ENCODE measurements at regions not wholly inside any gene's neighbourhood (a gene's known extent, or its start where the extent isn't known, plus 50 kb on each side); places are given as distances from the start of the nearest gene placed in this dataset.

DNA sequence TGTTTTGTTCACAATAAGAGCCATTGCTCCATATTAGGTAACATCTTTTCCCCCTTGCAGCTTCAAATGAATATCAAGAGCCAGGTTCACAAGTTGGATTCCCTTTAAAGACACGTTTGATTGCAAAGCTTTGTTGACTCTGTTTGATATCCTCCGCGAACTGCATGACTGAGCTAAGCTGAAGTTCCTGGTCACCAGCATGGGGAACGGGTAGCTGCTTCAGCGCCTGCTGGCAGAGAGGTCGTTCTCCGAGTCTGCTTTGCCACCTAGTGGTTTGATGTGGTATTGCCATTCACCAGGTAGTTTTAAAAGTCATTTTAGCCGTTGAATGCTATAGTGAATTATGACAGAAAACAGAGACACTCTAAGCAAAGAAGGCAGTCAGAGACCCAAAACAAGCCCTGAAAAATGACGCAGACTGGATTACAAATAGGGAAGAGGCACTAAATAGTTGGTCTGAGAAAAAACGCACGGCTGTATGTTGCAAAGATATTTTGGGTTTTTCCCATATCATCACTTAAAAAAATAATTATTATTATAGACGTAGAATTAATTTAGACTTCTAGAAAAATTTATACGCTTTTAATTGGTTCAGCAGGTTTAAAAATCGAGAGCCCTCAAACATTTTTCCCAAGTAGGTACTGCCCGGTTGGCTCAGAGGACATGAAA is 193.5 kb upstream of the FMN2 start:
- peak in 1 of 2 donors; percentile 66 for ATAC-seq
- in situ Hi-C loops (cut with MboI; ENCODE audit: low sequenced_read_pairs in 4 of 4) = loop anchor here in 3 of 4 donors (10.0 to 25.0 kb wide), 2 partner anchors 486 to 493 kb away; no protein-coding TSS in a partner anchor
- H3K27me3 ChIP-seq = peaks cover 0 to 5% (median 0%) of the 10 kb centered on the region in 3 donors

DNA sequence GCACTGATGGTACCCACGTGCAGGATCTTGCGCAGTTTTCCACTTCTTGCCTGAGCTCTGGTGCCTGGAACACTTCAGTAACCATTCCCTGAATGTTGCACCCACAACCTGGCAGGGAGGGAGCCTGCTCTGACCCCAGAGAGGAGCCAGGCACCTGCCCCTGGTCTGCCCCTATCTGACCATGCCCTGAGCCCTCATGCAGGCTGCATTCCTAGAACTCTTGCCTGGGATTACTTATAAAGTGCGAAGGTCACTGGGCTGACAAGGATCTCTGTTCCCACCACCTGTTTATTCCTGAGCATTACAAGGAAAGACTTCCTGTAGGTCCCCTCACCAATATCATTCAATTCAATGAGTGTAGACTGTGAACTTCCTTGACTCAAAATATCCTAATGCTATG is 191.9 kb upstream of the FMN2 start:
- intact Hi-C loops (cut with DNase I; ENCODE audit: low total_unique reads) = no loop called here
- ATAC-seq (no peak), DNase-seq (no peak)
- no peaks in the 10 kb centered on the region for H3K9me3 ChIP-seq
- no peak overlapping the region for H3K4me3 ChIP-seq
- no peaks in the 10 kb centered on the region for H3K4me1 ChIP-seq
- in situ Hi-C loops (cut with MboI; ENCODE audit: low sequenced_read_pairs in 4 of 4) = loop anchor here in 3 of 4 donors (10.0 to 25.0 kb wide), 2 partner anchors 487 to 495 kb away; no protein-coding TSS in a partner anchor
- H3K36me3 ChIP-seq = no peaks in the 10 kb centered on the region
- peaks cover 0 to 5% (median 0%) of the 10 kb centered on the region in 3 donors for H3K27me3 ChIP-seq
- H3K27ac ChIP-seq = no peak overlapping the region
- TF ChIP-seq POLR2A (IDR thresholded peaks at IDR 0.05) = no peak
- TF ChIP-seq, protein P1, sequence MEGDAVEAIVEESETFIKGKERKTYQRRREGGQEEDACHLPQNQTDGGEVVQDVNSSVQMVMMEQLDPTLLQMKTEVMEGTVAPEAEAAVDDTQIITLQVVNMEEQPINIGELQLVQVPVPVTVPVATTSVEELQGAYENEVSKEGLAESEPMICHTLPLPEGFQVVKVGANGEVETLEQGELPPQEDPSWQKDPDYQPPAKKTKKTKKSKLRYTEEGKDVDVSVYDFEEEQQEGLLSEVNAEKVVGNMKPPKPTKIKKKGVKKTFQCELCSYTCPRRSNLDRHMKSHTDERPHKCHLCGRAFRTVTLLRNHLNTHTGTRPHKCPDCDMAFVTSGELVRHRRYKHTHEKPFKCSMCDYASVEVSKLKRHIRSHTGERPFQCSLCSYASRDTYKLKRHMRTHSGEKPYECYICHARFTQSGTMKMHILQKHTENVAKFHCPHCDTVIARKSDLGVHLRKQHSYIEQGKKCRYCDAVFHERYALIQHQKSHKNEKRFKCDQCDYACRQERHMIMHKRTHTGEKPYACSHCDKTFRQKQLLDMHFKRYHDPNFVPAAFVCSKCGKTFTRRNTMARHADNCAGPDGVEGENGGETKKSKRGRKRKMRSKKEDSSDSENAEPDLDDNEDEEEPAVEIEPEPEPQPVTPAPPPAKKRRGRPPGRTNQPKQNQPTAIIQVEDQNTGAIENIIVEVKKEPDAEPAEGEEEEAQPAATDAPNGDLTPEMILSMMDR (IDR thresholded peaks at IDR 0.05 in 4 of 5, conservative IDR thresholded peaks at IDR 0.05 in 1 of 5) = no peak

More for the DNA sequence above, 193.5 kb upstream of the FMN2 start:
- Histone ChIP-seq H3K9me3 (no peaks in the 10 kb centered on the region), H3K36me3 (no peaks in the 10 kb centered on the region), H3K4me3 (no peak overlapping the region), H3K27ac (no peak overlapping the region), H3K4me1 (no peaks in the 10 kb centered on the region)
- intact Hi-C loops (cut with DNase I; ENCODE audit: low total_unique reads) = no loop called here
- no peak for TF ChIP-seq POLR2A (IDR thresholded peaks at IDR 0.05)
- TF ChIP-seq, protein P1 (IDR thresholded peaks at IDR 0.05 in 4 of 5, conservative IDR thresholded peaks at IDR 0.05 in 1 of 5) = peak; percentile 56 to 91 (median 72)
- DNase-seq = peak; percentile 19 to 30

DNA sequence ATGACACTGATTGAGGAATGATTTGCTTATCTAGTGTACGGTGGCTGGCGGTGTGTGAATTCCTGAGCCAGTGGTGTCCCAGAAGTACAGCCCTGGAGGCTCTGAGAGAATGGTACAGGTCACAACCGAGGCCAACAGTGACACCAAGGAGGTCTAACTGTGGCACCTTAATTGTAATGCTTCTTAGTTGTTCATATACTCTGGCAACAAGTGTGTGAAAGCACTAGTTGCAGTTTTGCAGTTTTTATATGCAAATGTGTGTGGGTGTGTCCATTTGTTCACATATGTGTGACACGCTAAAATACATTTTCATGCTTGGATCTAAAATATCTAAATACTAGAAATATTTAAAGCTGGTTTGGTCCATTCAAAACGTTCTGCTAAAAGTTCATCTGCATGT is 185.3 kb upstream of the FMN2 start:
- H3K27ac ChIP-seq = no peak overlapping the region
- no peaks in the 10 kb centered on the region for H3K9me3 ChIP-seq
- no peak overlapping the region for H3K4me3 ChIP-seq
- intact Hi-C loops (cut with DNase I; ENCODE audit: low total_unique reads) = no loop called here
- ATAC-seq (no peak), DNase-seq (no peak)
- no peak for TF ChIP-seq POLR2A (IDR thresholded peaks at IDR 0.05)
- TF ChIP-seq, protein P1 (IDR thresholded peaks at IDR 0.05 in 4 of 5, conservative IDR thresholded peaks at IDR 0.05 in 1 of 5) = no peak
- H3K36me3 ChIP-seq = no peaks in the 10 kb centered on the region
- H3K4me1 ChIP-seq = no peaks in the 10 kb centered on the region
- H3K27me3 ChIP-seq = no peaks in the 10 kb centered on the region
- in situ Hi-C loops (cut with MboI; ENCODE audit: low sequenced_read_pairs in 4 of 4) = no loop called here

DNA sequence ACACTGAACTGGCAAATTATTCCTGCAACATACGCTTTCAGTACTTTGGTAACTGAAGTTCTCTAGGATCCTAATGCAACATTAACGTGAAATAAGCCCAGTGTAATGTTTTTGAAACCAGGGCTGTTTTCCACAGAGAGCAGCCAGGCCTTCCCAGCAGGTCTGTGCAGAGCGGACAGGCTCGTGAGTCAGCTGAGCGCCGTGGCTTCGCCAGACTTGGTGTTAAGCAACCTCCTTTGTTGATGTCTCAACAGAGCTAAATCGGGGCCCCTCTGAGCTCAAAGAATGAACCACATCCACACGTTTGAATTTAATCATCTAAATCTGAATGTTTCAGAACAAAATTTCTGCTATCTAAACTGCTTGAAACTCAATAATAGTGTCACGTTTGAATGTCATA is 181.8 kb upstream of the FMN2 start:
- no peaks in the 10 kb centered on the region for H3K4me1 ChIP-seq
- ATAC-seq (peak; percentile 30 to 39), DNase-seq (peak; percentile 45 to 53)
- TF ChIP-seq, protein P1 (IDR thresholded peaks at IDR 0.05 in 4 of 5, conservative IDR thresholded peaks at IDR 0.05 in 1 of 5) = no peak
- TF ChIP-seq POLR2A (IDR thresholded peaks at IDR 0.05) = no peak
- no peaks in the 10 kb centered on the region for H3K27me3 ChIP-seq
- intact Hi-C loops (cut with DNase I; ENCODE audit: low total_unique reads) = no loop called here
- in situ Hi-C loops (cut with MboI; ENCODE audit: low sequenced_read_pairs in 4 of 4) = no loop called here
- H3K36me3 ChIP-seq = no peaks in the 10 kb centered on the region
- H3K9me3 ChIP-seq = no peaks in the 10 kb centered on the region
- H3K4me3 ChIP-seq = no peak overlapping the region
- H3K27ac ChIP-seq = no peak overlapping the region

Data from gastrocnemius medialis (tissue), 4 donors.